MV-4-11 (cell line): ENCODE measurements at regions not wholly inside any gene's neighbourhood (a gene's known extent, or its start where the extent isn't known, plus 50 kb on each side); places are given as distances from the start of the nearest gene placed in this dataset.

Source experiments
- DNase-seq: peaks from one replicate; lab custom pipeline; 2025; lab: John Stamatoyannopoulos, UW

DNA sequence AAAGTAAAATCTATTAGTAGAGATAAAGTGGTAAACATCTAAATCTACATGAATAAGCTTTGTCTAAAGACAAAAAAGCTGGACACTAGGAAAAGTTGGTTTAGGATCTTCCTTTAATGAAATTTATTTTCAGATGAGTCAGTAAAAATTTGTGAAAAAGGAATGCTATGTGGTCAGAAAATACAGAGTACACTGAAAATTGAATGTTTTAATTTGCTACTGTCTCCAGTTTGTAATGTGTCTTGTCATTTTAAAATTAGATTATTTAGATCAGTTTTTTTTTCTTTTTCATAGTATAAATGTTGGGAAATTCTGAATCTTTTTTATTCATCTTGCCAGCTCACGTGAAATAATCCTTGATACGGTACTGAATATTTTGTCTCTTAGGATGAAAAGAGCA, 56.9 kb downstream of the SLITRK6 start:
- no peak for DNase-seq

DNA sequence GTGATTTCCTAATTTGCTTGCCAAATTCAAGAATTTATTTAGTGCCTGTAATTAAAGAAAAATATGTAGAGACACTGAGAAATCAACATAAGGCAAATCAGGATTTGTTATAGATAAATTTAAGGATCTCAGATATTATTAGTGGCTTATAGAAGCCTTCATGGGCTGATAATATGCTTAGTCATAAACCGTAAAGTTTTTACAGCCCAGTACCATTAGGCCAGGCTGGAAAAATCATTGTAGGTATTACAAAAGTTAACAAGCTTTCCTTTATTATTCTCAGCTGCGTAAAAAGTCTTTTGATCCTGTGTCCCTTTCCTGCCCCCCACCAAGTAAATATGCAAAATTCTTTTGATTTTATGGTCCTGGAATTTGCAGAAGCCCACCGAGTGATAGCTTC, 58.2 kb downstream of the SLITRK6 start:
- no peak for DNase-seq

DNA sequence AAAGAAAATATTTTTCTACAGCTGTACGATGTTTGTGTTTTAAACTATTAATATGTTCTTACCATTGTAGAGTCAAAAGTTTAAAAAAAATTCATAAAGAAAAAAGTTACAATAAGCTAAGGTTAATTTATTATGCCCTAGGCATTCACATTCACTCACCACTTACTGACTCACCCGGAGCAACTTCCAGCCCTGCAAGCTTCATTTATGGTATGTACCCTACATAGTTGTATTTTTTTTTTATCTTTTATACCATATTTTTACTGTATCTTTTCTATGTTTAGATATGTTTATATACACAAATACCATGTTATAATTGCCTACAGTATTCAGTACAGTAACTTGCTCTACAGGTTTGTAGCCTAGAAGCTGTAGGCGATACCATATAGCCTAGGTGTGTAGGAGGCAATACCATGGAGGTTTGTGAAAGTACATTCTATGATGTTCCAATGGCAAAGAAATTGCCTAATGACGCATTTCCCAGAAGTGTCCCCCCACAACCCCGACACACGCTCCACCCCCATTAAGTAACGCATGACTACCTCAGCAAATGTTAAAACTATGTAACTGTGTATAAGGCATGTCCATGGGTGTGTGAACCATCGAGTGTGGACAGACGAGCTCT, 60.4 kb downstream of the SLITRK6 start:
- no peak for DNase-seq

DNA sequence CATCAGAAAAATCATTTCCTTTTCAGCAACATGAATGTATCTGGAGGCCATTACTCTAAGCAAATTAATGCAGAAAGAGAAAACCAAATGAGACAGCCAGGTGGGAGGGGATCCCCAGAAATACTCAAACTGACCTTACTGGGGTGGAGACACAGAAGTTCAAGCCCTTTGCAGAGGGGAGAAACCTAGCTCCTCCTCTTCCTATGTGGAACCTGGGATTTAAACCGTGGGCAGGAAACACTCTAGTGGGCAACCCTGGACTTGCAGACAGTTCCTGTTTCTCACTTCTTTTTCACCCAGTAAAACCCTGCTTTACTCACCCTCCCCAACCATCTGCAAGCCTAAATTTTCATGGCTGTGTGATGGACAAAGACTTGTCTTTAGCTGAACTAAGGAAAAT, 61.3 kb downstream of the SLITRK6 start:
- no peak for DNase-seq

DNA sequence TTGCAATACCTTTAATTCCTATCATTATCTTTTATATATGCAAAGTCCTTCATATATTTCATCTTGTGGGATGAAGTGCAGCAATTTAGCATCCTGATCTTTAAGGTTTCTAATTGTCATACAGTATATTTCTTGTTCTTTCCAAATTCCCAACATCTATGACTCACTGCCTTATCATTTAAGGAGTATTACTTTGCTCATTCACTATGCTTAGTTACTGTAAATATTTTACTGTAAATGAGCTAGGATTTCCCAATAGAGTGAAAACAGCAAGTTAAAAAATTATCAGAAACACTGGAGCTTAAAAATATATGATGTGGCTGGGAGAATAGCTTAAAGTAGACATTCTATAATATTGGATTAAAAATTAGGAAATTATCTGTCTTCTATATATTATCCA, 69.9 kb downstream of the SLITRK6 start:
- no peak for DNase-seq

DNA sequence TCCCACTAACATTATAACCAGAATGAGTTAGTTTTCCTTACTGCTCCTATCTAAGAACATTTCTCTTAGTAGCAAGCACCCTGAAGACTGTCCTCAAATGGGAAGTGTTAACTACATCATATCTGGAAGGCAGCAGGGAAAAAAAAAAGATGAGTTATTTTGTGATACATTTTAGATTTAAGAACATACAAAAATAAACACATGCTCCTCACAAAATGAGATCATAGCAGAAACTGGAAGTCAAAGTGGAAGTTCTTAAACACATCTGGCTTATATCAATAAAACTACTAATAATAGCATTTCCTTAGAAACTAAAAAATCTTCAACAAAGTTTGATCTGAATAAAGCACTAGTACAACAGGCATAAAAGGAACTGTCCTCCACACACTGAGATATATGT, 70.4 kb downstream of the SLITRK6 start:
- DNase-seq = no peak

DNA sequence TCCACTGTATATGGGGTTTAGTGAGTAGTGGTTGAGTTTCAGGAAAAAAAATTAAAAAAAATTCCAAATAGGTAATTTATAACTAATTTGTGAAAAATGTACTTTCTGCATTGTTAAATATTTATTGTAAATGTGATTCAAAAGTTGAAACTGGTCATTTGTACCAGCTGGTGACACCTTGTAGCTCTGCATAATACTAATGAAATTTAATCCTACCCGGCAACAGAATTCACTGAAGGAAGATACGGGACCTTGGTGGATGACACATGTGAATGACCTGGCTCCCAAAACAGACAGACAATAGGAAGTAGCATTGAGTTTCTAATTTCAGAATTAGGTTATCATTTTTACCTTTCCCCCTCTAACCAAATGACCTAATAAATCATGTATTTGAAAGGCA, 73.8 kb downstream of the SLITRK6 start:
- DNase-seq = no peak

DNA sequence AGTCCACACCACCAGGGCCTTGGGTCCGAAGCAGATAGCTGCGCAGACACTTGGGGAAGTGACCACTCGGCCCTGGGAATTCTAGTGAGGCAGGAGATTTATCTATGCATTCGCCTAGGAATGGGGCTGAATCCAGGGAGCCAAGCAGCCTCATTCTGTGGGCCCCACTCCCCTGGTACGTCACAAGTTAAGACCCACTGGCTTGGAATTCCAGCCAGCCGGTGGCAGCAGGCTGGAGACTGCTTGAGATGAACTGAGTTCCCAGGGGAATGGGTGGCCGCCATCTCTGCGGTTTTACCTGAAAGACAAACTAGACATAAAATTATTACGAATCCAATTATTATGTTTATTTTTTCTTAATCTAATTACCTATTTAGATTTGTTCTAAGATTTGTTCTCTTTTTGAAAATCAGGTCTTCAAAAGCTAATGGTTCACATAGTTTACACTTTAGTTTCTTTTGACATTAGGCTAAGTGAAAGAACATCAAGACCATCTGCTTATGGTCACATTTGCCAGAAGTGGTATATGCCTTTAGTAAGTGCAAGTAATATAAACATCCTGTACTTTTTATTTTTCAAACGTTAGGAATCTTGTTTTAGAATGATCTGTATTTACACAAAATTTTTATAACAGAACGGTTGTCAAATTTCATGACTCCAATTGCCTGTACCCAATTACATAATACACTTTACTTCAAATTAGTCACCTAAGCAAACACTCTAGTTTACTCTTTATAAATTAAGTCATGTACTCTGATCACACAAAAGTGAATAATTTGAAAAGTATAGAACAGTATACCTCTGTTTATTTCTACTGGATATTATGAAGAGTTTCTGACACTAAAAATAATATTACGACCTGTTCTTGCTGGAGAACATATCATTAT, 74.4 kb downstream of the SLITRK6 start:
- no peak for DNase-seq

DNA sequence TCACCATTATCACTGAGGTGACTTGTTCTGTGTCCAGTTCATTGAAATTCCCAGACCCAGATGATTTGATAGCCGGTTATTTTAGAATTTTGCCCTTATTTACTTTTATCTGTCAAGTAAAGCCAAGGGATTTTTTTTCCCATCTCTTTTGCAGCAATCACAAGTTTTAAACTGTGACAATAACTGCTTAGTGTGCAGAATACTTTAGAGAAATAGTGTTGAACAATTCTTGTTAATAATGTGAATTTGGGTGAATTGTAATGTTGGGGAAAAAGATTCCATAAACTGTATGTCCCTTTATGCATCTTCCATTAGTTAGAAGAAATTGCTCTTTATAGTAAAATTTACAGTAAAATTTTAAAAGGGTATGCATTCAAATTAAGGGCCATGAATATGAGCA, 79.5 kb downstream of the SLITRK6 start:
- no peak for DNase-seq

DNA sequence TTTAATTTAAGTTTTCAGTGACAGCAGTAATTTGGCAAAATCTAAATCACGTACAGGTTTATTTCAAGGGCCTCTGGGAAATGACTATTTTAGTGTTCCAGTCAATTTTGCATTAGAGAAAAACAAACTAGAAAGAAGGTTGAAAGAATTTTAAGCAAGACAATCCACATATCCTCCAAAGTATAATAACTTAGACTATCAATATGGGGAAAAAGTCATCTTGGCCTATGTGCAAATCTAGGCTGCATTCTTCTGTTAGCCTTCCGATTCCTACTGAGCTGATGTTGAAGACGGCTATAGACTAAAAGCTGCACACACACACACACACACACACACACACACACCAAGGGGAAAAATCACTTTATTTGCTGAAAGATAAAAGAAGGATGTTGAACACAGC, 81.3 kb downstream of the SLITRK6 start:
- no peak for DNase-seq

DNA sequence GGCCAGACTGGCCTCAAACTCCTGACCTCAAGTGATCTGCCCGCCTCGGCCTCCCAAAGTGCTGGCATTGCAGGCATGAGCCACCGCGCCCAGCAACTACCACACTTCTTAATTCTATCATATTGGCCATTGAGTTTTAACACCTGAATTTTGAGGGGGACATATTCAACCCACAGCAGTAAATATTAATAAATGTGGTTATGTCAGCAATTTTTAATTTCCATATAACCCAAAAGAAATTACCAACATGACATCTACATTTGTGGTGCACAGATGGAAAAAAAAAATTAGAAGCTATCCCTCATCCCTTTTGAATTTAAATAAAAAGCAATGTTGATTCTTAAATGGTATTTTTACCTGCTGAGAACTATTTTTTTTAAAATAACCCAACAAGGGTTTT, 88.7 kb downstream of the SLITRK6 start:
- DNase-seq = no peak

DNA sequence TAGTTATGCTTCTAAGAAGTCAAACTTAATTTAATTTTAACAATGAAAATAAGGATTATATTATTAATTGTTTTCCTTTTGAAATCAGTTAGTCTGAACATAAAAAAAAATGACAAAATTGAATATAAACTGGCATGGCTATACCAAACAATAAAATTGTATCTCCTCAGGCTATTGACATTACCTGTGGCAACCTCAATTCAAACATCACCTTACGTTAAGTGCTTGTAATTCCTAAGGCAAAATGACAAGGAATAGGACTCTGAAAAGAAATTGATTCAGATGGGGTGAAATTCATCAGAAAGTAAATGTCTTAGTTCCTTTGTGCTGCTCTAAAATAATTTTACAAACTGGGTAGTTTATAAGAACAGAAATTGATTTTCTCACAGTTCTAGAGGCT, 89.5 kb downstream of the SLITRK6 start:
- DNase-seq = no peak

DNA sequence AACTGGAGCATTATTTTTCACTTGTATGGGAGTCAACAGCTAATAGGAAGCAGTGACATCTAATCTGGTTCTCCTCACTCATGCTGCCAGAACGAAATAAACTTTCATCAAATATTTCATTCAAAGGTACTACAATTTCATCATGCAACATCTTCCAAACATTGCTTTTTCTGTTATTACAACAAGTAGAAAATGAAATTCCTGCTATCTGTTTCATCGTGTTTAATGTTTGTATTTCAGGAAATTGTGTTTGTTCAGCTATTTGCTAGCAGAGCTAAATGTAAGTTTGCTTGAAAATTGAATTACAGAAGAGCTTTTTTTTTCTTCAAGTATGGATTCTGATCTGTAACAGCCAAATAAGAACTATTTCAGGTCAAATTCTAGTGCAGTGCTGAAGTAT, 90.1 kb downstream of the SLITRK6 start:
- DNase-seq = no peak

DNA sequence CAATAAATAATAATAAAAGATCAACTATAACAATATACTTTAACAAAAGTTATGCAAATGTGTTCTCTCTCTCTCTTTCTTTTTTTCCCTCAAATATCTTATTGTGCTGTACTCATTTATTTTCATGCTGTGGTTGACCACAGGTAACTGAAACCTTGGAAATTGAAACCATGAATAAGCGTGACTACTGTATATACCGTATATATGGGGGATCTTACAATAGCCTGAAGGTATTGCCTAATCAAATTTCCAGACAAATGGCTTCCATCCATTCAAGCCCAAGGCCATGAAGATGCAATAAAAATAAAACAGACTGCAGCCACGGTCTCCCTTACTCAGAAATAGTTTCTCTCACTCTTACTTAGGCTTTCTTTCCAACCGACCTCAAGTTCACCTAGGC, 98.3 kb downstream of the SLITRK6 start:
- DNase-seq = peak; percentile 39

DNA sequence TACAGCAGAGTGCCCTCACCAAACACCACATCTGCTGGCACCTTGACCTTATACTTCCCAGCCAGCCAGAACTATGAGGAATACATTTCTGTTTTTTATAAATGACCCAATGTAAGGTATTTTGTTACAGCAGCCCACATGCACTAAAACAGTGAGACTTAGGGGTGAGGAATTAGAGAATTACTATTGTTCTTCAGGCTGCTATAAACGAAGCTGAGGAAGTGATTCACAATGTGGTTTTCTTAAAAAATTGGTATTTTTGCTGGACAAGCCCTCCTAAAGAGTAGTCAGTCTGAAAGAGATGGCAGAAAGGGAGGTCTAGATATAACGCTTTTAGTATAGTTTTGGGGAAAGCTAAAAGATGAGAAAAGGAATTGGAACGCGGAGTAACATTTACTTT, 101.0 kb downstream of the SLITRK6 start:
- DNase-seq = peak; percentile 26

DNA sequence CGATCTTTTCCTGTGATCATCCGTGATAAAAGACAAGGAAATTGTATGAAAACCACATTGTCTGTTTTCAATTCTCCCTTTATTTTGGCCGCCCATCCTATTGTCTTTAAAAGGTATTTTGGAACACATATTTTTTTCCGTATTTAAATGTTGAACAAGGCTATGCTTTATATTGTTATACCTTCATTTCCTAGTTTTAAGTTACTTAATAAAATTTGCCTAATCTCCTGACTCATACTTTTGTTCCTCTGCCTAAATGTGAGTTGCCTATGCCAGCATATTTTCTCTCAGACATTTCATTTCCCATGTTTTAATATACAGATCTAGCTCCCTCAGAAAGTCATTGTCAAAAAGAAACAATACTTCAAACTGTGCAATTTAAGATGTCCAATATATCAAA, 104.2 kb downstream of the SLITRK6 start:
- DNase-seq = peak; percentile 1

DNA sequence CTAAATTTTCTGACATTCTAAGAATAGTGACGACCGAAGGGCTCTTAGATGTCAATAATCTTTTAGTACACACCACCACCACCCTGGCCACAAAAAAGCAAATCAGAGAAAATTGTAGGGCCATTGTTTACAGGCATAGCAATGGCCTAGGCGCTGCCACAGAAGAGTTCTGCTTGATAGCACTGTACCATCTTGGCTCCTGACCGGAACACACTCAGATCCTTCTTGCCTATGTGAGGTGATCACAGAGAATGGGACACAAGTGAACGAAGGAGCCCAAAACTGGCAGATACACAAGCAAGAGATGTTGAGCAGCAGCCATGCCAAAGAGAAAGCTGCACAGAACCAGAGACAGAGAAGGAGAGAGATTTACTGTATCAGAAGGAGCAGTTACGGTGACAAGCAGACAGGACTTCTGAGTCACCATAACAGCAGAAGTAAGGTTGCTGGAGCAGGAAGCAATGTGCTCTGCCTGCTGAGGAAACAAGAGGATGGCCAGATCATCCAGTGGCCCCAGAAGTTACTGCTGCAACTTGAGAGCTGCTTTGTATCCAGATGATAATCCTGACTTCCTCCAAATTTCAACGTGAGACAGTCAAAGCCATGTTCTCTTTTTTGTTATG, 105.2 kb downstream of the SLITRK6 start:
- DNase-seq = peak; percentile 75

DNA sequence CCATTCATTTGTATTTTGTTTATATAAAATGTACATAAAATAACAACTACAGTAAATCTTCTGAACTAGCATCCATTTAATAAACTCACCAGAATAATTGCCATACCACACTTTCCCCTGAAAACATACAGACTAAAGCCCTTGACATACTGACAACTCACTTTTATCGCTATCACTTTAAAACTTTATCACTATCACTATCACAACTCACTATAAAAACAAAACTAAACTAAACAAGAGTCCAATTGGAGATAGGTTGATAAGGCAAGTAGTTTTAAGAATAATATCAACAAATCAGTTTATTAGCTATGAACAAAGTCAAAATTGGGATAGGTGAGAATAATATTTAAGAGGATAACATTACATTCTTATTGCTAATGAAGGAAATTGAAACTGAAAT, 108.9 kb downstream of the SLITRK6 start:
- DNase-seq = no peak

DNA sequence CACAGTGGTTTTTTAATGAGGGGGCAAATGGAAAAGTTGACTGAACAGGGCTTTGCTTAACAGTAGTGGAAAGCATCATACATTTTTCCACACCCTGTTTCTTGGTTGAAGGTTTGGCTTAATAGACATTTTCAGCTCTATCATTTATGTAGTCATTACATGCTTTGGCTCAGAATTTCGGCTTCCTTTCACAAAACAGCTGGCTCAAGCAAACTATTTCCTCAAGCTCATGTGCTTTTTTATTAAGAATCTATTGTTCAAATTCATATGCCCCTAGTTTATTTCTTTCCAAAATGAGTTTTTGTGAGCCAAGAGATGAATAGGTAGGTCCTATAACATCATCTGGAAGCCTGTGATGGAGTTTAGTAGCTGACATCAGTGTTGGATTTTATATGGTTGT, 113.8 kb downstream of the SLITRK6 start:
- no peak for DNase-seq

DNA sequence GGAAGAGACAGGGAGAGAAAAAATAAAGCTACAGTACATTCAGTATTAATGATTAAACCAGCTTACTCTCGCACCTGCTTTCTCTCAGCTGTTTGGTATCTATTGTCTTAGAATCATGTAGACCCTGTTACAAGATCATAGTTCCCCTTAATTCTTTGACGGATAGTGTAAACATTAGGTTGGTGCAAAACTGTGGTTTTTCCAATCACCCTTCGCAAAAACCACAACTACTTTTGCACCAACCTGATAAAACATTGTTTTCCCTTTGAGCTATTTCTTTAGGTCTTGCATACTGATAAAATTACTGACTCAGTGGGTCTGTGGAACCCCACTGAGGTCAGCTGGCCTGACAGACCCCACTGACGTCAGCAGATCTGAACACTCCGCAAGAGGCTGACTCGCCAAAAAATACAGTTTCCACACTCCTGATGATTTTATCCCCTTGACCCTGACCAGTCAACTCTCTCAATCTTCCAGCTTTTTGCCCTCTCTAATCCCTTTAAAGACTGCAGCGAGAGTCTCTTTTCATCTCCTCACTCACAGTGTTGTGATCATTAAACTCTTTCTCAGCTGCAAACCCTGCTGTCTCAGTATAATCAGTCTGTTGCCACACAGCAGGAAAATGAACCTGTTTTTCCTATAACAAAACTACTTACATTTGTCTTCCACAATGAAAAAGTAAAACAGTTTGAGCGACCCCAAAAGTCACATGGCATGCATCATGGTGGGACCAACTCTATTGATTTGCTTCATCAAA, 123.9 kb downstream of the SLITRK6 start:
- peak; percentile 0 for DNase-seq

DNA sequence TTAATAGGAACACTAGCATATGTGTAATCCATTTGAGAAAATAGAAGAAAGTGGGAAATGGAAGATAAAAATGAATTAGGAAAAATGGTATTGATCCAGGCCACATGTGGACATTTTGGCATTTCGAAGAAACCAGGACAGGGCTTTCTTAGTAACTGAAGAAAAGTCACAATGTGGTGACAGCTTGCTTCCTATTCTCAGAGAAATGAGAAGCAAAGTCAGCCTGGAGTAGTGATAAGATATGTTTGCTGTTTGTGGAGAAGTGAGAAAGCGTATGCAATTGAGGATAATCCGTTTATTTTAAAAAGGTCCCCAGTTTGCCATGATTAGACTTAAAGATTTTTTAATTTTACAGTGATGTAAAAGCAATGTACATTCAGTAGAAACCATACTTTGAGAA, 127.9 kb downstream of the SLITRK6 start:
- DNase-seq = no peak

DNA sequence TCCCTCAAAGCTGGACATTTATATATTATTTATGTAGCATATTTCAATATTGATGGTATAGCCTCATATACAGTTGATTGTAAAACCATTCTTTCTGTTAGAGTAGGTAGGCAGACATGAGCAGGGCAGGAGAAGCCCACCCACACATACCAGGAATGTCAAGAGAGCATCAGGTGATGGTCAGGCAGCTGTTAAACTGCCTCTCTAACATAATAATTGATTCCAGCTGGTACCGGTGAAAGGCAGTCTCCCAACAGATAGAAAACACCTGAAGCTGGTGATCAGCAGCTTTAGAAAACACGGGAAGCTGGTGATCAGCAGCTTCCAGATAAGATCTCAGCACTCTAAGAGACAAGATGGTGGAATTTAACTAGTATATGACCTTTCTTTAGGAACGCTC, 132.9 kb downstream of the SLITRK6 start:
- no peak for DNase-seq

DNA sequence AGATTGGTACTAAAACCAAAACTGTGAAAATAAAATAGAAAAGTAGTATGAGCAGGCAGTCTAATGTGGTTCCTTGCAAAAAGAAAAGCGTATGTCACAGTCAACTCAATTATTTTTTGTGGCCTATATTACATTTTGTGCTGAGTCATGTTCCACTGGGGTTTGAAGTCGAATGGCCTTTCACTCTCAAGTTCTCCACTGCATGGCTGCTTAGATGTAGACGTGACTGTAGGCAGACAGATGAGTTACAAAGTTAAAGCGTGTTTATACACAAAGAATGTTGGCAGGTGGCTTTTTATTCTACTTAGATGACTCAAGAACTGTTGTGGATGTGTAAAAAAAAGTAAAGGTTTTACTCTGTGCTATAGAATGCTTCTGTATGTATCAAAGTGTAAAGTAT, 133.9 kb downstream of the SLITRK6 start:
- peak; percentile 35 for DNase-seq
